Natural killer cell (primary cell): ENCODE measurements at regions not wholly inside any gene's neighbourhood (a gene's known extent, or its start where the extent isn't known, plus 50 kb on each side); places are given as distances from the start of the nearest gene placed in this dataset.

ENCODE experiments used
- ATAC-seq, 3 donors: fragments of 150-1000 bp in 2 of 3; fragments of 200-7000 bp in 1 of 3; cut with Tn5 transposase; 1 replicate in 1 of 3; 2 replicates in 2 of 3; pipeline ENCODE4 v1.10.0; 2021; ENCODE audit warnings: mild to moderate bottlenecking in 2 of 3, moderate library complexity in 2 of 3
- DNase-seq, 2 donors: peaks; one replicate each; pipeline versions ENCODE4 v3.0.0 to v3.0.0-alpha.2; 2013 to 2021; ENCODE audit warnings: mixed read lengths in 1 of 2
- H3K27ac ChIP-seq: one replicate; pipeline ENCODE4 v1.5.1; 2013; ENCODE audit warnings: mild to moderate bottlenecking, low read length
- H3K27me3 ChIP-seq: one replicate; pipeline ENCODE4 v1.6.1; 2013; ENCODE audit warnings: low read length; ENCODE audit not compliant: control insufficient read depth, insufficient read depth
- H3K36me3 ChIP-seq: one replicate; pipeline ENCODE4 v1.6.1; 2013; ENCODE audit warnings: low read length; ENCODE audit not compliant: control insufficient read depth, insufficient read depth
- H3K4me1 ChIP-seq: one replicate; pipeline ENCODE4 v1.6.1; 2013; ENCODE audit warnings: low read length; ENCODE audit not compliant: control insufficient read depth, insufficient read depth
- H3K4me3 ChIP-seq: one replicate; pipeline ENCODE4 v1.5.1; 2013; ENCODE audit warnings: low read length
- H3K9me3 ChIP-seq: one replicate; pipeline ENCODE4 v1.6.1; 2013; ENCODE audit warnings: low read length; ENCODE audit not compliant: control insufficient read depth, insufficient read depth
- H3K27ac Mint-ChIP-seq, 2 donors: one replicate each; pipeline ENCODE4 v1.8.0; 2022; ENCODE audit warnings: mild to moderate bottlenecking in 2 of 2, mixed read lengths in 2 of 2, moderate library complexity in 1 of 2
- H3K27me3 Mint-ChIP-seq, 2 donors: one replicate each; pipeline ENCODE4 v1.8.0; 2022; ENCODE audit warnings: low read depth in 2 of 2, mixed read lengths in 2 of 2
- H3K36me3 Mint-ChIP-seq: one replicate; pipeline ENCODE4 v1.8.0; 2022; ENCODE audit warnings: mixed read lengths
- H3K4me1 Mint-ChIP-seq, 2 donors: one replicate each; pipeline ENCODE4 v1.8.0; 2022; ENCODE audit warnings: mixed read lengths in 2 of 2
- H3K4me3 Mint-ChIP-seq: one replicate; pipeline ENCODE4 v1.8.0; 2022; ENCODE audit warnings: mild to moderate bottlenecking, moderate library complexity, mixed read lengths
- H3K9me3 Mint-ChIP-seq, 2 donors: one replicate each; pipeline ENCODE4 v1.8.0; 2022; ENCODE audit warnings: mixed read lengths in 2 of 2
- WGBS: methylation state at CpG from one replicate; pipeline ENCODE4 v1.1.7; 2013; ENCODE audit warnings: missing lambda C conversion rate; ENCODE audit not compliant: insufficient coverage; 5-methylcytosine and 5-hydroxymethylcytosine counted together
- intact Hi-C: fragments of 100-400 bp; cut with micrococcal nuclease; formaldehyde crosslinking; loops from one replicate; pipeline ENCODE4 v1.14.2; 2022
- TF ChIP-seq, protein P1 (sequence below): fragments of 200-600 bp; IDR thresholded peaks from one replicate; pipeline ENCODE4 v1.8.0; 2022; ENCODE audit warnings: antibody characterized with exemption

GRCh38 chr13:78431328-78431727 is 172.0 kb downstream of the POU4F1 start:
- intact Hi-C loops, result no loop called here
- H3K4me1 ChIP-seq, result no peaks in the 10 kb centered on the region
- WGBS, result 17% methylated on average over 1 of the region's 1 CpG
- H3K9me3 Mint-ChIP-seq, result peaks cover 5 to 8% of the 10 kb centered on the region in 2 donors
- H3K27ac Mint-ChIP-seq, result no peak overlapping the region
- DNase-seq, result no peak
- H3K4me1 Mint-ChIP-seq, result no peaks in the 10 kb centered on the region
- H3K27ac ChIP-seq, result no peak overlapping the region
- H3K36me3 Mint-ChIP-seq, result no peaks in the 10 kb centered on the region
- no peak overlapping the region for H3K4me3 Mint-ChIP-seq
- TF ChIP-seq, protein P1, sequence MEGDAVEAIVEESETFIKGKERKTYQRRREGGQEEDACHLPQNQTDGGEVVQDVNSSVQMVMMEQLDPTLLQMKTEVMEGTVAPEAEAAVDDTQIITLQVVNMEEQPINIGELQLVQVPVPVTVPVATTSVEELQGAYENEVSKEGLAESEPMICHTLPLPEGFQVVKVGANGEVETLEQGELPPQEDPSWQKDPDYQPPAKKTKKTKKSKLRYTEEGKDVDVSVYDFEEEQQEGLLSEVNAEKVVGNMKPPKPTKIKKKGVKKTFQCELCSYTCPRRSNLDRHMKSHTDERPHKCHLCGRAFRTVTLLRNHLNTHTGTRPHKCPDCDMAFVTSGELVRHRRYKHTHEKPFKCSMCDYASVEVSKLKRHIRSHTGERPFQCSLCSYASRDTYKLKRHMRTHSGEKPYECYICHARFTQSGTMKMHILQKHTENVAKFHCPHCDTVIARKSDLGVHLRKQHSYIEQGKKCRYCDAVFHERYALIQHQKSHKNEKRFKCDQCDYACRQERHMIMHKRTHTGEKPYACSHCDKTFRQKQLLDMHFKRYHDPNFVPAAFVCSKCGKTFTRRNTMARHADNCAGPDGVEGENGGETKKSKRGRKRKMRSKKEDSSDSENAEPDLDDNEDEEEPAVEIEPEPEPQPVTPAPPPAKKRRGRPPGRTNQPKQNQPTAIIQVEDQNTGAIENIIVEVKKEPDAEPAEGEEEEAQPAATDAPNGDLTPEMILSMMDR, result no peak
- ATAC-seq, result no peak
- H3K9me3 ChIP-seq, result no peaks in the 10 kb centered on the region
- H3K4me3 ChIP-seq, result no peak overlapping the region
- no peaks in the 10 kb centered on the region for H3K27me3 ChIP-seq
- H3K36me3 ChIP-seq, result no peaks in the 10 kb centered on the region
- no peaks in the 10 kb centered on the region for H3K27me3 Mint-ChIP-seq

DNA sequence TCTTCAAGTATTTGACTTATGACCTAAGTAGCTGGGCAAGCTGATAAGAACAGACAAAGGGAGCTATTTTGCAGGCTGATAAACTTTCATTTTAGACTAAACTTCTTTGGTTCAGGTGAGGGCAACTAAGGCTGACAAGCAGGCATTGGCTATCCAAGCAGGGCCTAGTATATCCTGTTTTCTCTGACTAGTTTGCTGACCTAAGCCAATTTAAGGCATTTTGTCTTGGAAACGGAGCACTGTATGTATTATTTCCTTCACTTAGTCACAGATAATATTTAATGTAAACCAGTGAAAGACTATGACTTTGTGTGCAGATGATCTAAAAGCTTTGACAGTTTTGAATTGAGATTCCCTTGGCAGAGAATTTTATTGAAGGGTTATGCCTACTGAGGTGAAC is 172.5 kb downstream of the POU4F1 start:
- WGBS, result no CpG with 5 or more reads among the region's 1 CpG
- Mint-ChIP-seq H3K4me3 (no peak overlapping the region), H3K4me1 (no peaks in the 10 kb centered on the region), H3K27ac (no peak overlapping the region), H3K9me3 (peaks cover 5 to 8% of the 10 kb centered on the region in 2 donors), H3K27me3 (no peaks in the 10 kb centered on the region), H3K36me3 (no peaks in the 10 kb centered on the region)
- no peaks in the 10 kb centered on the region for H3K36me3 ChIP-seq
- H3K27me3 ChIP-seq, result no peaks in the 10 kb centered on the region
- no peaks in the 10 kb centered on the region for H3K4me1 ChIP-seq
- H3K4me3 ChIP-seq, result no peak overlapping the region
- no peak overlapping the region for H3K27ac ChIP-seq
- DNase-seq (no peak), ATAC-seq (no peak)
- intact Hi-C loops, result no loop called here
- TF ChIP-seq, protein P1, result no peak
- no peaks in the 10 kb centered on the region for H3K9me3 ChIP-seq

DNA sequence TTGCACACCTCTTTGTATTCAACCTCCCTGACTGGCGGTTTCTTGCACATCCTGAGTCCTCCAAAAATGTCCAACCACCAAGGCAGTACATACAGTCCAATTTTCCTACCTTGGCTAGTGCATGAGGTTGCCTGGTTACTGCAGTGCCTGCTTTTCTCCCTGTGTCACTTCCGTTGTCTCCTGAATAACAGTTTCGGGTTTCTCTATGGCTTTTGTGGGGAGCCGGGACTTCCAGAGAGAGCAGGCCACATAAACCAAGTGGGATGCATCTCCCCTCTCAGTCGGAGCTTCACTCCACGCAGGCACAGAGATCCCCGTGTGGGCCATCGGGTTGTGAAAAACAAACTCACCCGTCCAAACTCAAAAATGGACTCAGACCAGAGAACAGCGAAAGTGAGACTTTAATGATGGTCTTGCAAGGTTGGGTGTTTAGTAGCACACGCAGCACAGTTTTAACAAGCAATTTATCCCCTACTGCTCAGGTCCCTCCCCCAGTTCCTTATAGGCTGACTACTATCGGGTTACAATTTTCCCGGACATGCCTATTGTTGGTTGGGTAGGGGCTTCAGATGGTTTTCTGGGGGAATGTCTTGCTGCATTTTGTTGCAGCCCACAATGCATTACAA is 173.1 kb downstream of the POU4F1 start:
- no peaks in the 10 kb centered on the region for H3K4me1 ChIP-seq
- H3K4me3 Mint-ChIP-seq, result no peak overlapping the region
- intact Hi-C loops, result no loop called here
- no peaks in the 10 kb centered on the region for H3K27me3 Mint-ChIP-seq
- no peak overlapping the region for H3K27ac ChIP-seq
- H3K4me1 Mint-ChIP-seq, result no peaks in the 10 kb centered on the region
- TF ChIP-seq, protein P1, result no peak
- H3K36me3 Mint-ChIP-seq, result no peaks in the 10 kb centered on the region
- ATAC-seq (no peak), DNase-seq (no peak)
- H3K36me3 ChIP-seq, result no peaks in the 10 kb centered on the region
- no peak overlapping the region for H3K4me3 ChIP-seq
- H3K9me3 Mint-ChIP-seq, result peaks cover 5 to 8% of the 10 kb centered on the region in 2 donors
- no peaks in the 10 kb centered on the region for H3K27me3 ChIP-seq
- no peak overlapping the region for H3K27ac Mint-ChIP-seq
- H3K9me3 ChIP-seq, result no peaks in the 10 kb centered on the region
- 91% methylated on average over 12 of the region's 13 CpGs for WGBS

DNA sequence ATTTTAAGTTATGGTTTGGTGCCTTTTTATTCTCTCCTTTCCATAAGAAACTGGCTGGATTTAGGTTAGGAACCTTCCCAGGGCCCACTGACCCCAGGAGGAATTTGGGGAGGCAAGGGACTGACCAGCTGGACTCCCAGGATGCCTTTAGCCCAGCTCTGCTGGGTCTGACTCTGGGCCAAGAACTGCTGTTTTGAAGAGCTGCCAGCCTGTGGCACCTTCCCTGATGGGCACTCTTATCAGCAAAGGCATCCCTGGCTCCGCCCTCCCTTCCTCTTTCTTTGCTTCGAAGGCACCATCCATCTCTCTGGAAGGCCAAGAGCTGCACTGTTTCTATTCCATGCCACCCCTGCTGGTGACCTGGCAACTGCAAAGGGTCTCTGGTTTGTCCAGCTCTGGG is 174.7 kb downstream of the POU4F1 start:
- no peaks in the 10 kb centered on the region for H3K4me1 ChIP-seq
- no peaks in the 10 kb centered on the region for H3K36me3 ChIP-seq
- TF ChIP-seq, protein P1, result no peak
- 29% methylated on average over 2 of the region's 2 CpGs for WGBS
- peaks cover 9 to 11% of the 10 kb centered on the region in 2 donors for H3K9me3 Mint-ChIP-seq
- no peak overlapping the region for H3K27ac ChIP-seq
- H3K36me3 Mint-ChIP-seq, result no peaks in the 10 kb centered on the region
- no peaks in the 10 kb centered on the region for H3K9me3 ChIP-seq
- DNase-seq (no peak), ATAC-seq (no peak)
- no peak overlapping the region for H3K4me3 ChIP-seq
- intact Hi-C loops, result no loop called here
- no peaks in the 10 kb centered on the region for H3K27me3 Mint-ChIP-seq
- no peaks in the 10 kb centered on the region for H3K27me3 ChIP-seq
- H3K4me1 Mint-ChIP-seq, result no peaks in the 10 kb centered on the region
- H3K4me3 Mint-ChIP-seq, result no peak overlapping the region
- H3K27ac Mint-ChIP-seq, result no peak overlapping the region
